ENCODE measurements at regions not wholly inside any gene's neighbourhood (a gene's known extent, or its start where the extent isn't known, plus 50 kb on each side); places are given as distances from the start of the nearest gene placed in this dataset.

- no peak for TF ChIP-seq CTCF (IDR thresholded peaks at IDR 0.05 in 8 of 11, conservative IDR thresholded peaks at IDR 0.05 in 3 of 11)
- TF ChIP-seq POLR2A (IDR thresholded peaks at IDR 0.05), result no peak
- no peak for TF ChIP-seq POLR2AphosphoS5 (IDR thresholded peaks at IDR 0.05)
Observed at GRCh38 chr15:94061041-94061440, 170.3 kb upstream of the MCTP2 start.

All from spleen (tissue), 7 donors.